Neural cell (in vitro differentiated cells): ENCODE measurements at regions not wholly inside any gene's neighbourhood (a gene's known extent, or its start where the extent isn't known, plus 50 kb on each side); places are given as distances from the start of the nearest gene placed in this dataset.

Experiments used
- CTCF ChIP-seq: fragments of 450-650 bp; IDR thresholded peaks from 2 replicates; pipeline ENCODE4 v1.5.1; 2014; ENCODE audit warnings: antibody characterized with exemption, mild to moderate bottlenecking, moderate library complexity; ENCODE audit not compliant: poor library complexity, severe bottlenecking
- EP300 ChIP-seq: fragments of 450-650 bp; conservative IDR thresholded peaks from 2 replicates; pipeline ENCODE4 v1.6.1; 2014; ENCODE audit warnings: antibody characterized with exemption, mild to moderate bottlenecking, moderate library complexity; ENCODE audit not compliant: poor library complexity, severe bottlenecking
- EZH2 ChIP-seq: fragments of 200-600, 300-800 bp; shearing (Covaris generic), sonication (generic); IDR thresholded peaks from 2 replicates; pipeline ENCODE4 v1.6.1; 2014; ENCODE audit warnings: antibody characterized with exemption, low read length, borderline replicate concordance, mild to moderate bottlenecking; ENCODE audit not compliant: insufficient read depth, poor library complexity, severe bottlenecking
- MXI1 ChIP-seq: fragments of 450-650 bp; conservative IDR thresholded peaks from 2 replicates; pipeline ENCODE4 v1.6.1; 2014; ENCODE audit warnings: antibody characterized with exemption, mild to moderate bottlenecking; ENCODE audit not compliant: poor library complexity, severe bottlenecking
- POLR2AphosphoS5 ChIP-seq: IDR thresholded peaks from 2 replicates; pipeline ENCODE4 v1.6.1; 2012
- RAD21 ChIP-seq: fragments of 450-650 bp; conservative IDR thresholded peaks from 2 replicates; pipeline ENCODE4 v1.6.1; 2014; ENCODE audit warnings: antibody characterized with exemption, mild to moderate bottlenecking, moderate library complexity
- SMC3 ChIP-seq: fragments of 450-650 bp; conservative IDR thresholded peaks from 2 replicates; pipeline ENCODE4 v1.6.1; 2014; ENCODE audit warnings: antibody characterized with exemption, mild to moderate bottlenecking, moderate library complexity; ENCODE audit not compliant: poor library complexity
- TAF1 ChIP-seq: IDR thresholded peaks from 2 replicates; pipeline ENCODE4 v1.6.1; 2012; ENCODE audit warnings: low read depth
- TF ChIP-seq, protein P1 (sequence below): IDR thresholded peaks from 2 replicates; pipeline ENCODE4 v1.6.1; 2012; ENCODE audit warnings: borderline replicate concordance

DNA sequence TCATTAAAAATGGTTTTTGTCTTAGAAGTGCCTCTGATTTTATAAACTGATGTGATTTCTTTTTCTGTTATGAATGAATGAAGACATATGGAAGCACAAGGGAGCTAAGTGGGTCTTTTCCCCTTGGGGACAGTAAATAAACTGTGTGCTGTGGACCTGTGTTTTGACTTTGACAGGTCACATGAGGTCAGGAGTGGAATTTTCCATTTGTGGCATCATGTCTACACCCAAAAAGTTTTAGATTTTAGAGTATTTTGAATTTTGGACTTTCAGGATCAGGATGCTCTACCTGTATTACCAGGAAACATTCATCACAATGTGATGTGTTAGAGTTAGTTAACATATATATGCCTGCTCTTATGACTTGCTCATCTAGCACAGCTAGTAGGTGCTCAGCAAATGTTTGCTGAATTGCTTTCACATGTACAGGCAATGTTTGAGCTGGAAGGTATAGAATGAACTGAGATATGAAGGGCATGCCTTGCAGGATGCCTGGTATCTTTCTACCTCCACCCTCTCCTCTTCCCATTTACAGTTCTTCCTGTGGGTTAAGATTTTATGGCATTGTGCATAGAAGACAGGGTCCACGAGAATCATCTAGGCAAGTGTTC is 73.2 kb upstream of the NR3C1 start:
- TF ChIP-seq CTCF (no peak), TAF1 (no peak), POLR2AphosphoS5 (no peak), RAD21 (no peak), EZH2 (no peak), MXI1 (no peak), SMC3 (no peak), EP300 (no peak)
- TF ChIP-seq, protein P1, sequence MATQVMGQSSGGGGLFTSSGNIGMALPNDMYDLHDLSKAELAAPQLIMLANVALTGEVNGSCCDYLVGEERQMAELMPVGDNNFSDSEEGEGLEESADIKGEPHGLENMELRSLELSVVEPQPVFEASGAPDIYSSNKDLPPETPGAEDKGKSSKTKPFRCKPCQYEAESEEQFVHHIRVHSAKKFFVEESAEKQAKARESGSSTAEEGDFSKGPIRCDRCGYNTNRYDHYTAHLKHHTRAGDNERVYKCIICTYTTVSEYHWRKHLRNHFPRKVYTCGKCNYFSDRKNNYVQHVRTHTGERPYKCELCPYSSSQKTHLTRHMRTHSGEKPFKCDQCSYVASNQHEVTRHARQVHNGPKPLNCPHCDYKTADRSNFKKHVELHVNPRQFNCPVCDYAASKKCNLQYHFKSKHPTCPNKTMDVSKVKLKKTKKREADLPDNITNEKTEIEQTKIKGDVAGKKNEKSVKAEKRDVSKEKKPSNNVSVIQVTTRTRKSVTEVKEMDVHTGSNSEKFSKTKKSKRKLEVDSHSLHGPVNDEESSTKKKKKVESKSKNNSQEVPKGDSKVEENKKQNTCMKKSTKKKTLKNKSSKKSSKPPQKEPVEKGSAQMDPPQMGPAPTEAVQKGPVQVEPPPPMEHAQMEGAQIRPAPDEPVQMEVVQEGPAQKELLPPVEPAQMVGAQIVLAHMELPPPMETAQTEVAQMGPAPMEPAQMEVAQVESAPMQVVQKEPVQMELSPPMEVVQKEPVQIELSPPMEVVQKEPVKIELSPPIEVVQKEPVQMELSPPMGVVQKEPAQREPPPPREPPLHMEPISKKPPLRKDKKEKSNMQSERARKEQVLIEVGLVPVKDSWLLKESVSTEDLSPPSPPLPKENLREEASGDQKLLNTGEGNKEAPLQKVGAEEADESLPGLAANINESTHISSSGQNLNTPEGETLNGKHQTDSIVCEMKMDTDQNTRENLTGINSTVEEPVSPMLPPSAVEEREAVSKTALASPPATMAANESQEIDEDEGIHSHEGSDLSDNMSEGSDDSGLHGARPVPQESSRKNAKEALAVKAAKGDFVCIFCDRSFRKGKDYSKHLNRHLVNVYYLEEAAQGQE: no peak
